ENCODE measurements at regions not wholly inside any gene's neighbourhood (a gene's known extent, or its start where the extent isn't known, plus 50 kb on each side); places are given as distances from the start of the nearest gene placed in this dataset.

DNA sequence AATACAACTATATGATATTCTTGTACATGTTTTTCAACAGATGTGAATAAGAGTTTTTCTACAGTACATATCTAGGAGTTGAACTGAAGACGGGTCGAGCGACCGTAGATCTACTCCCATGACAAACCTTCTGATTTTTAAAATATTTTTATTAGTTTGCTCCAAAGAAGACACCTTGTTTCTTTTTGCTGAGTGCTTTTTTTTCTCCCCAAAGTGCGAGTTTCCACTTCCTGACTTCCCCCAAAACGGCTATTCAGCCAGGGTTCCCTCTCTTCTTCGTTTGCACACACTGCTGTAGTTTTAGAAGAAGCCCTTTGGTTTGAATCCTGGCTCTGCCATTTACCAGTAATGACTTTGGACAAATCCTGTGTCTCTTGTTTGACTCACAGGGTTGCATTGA is 241.7 kb upstream of the MAF start:
- no peak for ATAC-seq
- TF ChIP-seq ZNF8 (CRISPR knock-in tag; IDR thresholded peaks at IDR 0.05) = no peak
- TF ChIP-seq ESRRG (CRISPR knock-in tag; IDR thresholded peaks at IDR 0.05) = no peak
- TF ChIP-seq, protein P1, sequence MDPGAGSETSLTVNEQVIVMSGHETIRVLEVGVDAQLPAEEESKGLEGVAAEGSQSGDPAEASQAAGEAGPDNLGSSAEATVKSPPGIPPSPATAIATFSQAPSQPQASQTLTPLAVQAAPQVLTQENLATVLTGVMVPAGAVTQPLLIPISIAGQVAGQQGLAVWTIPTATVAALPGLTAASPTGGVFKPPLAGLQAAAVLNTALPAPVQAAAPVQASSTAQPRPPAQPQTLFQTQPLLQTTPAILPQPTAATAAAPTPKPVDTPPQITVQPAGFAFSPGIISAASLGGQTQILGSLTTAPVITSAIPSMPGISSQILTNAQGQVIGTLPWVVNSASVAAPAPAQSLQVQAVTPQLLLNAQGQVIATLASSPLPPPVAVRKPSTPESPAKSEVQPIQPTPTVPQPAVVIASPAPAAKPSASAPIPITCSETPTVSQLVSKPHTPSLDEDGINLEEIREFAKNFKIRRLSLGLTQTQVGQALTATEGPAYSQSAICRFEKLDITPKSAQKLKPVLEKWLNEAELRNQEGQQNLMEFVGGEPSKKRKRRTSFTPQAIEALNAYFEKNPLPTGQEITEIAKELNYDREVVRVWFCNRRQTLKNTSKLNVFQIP (CRISPR knock-in tag; IDR thresholded peaks at IDR 0.05; ENCODE audit: borderline replicate concordance, low read depth) = no peak
- TF ChIP-seq, protein P2, sequence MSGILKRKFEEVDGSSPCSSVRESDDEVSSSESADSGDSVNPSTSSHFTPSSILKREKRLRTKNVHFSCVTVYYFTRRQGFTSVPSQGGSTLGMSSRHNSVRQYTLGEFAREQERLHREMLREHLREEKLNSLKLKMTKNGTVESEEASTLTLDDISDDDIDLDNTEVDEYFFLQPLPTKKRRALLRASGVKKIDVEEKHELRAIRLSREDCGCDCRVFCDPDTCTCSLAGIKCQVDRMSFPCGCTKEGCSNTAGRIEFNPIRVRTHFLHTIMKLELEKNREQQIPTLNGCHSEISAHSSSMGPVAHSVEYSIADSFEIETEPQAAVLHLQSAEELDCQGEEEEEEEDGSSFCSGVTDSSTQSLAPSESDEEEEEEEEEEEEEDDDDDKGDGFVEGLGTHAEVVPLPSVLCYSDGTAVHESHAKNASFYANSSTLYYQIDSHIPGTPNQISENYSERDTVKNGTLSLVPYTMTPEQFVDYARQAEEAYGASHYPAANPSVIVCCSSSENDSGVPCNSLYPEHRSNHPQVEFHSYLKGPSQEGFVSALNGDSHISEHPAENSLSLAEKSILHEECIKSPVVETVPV (CRISPR knock-in tag; IDR thresholded peaks at IDR 0.05) = no peak
- TF ChIP-seq, protein P3, sequence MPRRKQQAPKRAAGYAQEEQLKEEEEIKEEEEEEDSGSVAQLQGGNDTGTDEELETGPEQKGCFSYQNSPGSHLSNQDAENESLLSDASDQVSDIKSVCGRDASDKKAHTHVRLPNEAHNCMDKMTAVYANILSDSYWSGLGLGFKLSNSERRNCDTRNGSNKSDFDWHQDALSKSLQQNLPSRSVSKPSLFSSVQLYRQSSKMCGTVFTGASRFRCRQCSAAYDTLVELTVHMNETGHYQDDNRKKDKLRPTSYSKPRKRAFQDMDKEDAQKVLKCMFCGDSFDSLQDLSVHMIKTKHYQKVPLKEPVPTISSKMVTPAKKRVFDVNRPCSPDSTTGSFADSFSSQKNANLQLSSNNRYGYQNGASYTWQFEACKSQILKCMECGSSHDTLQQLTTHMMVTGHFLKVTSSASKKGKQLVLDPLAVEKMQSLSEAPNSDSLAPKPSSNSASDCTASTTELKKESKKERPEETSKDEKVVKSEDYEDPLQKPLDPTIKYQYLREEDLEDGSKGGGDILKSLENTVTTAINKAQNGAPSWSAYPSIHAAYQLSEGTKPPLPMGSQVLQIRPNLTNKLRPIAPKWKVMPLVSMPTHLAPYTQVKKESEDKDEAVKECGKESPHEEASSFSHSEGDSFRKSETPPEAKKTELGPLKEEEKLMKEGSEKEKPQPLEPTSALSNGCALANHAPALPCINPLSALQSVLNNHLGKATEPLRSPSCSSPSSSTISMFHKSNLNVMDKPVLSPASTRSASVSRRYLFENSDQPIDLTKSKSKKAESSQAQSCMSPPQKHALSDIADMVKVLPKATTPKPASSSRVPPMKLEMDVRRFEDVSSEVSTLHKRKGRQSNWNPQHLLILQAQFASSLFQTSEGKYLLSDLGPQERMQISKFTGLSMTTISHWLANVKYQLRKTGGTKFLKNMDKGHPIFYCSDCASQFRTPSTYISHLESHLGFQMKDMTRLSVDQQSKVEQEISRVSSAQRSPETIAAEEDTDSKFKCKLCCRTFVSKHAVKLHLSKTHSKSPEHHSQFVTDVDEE (CRISPR knock-in tag; IDR thresholded peaks at IDR 0.05) = no peak
- TF ChIP-seq CSDC2 (CRISPR knock-in tag; IDR thresholded peaks at IDR 0.05) = no peak
- TF ChIP-seq PPARA (CRISPR knock-in tag; IDR thresholded peaks at IDR 0.05; ENCODE audit: borderline replicate concordance) = no peak
- TF ChIP-seq ZFP30 (CRISPR knock-in tag; IDR thresholded peaks at IDR 0.05) = no peak
- no peak for TF ChIP-seq OSR1 (CRISPR knock-in tag; IDR thresholded peaks at IDR 0.05)
- no peak for TF ChIP-seq ZNF70 (CRISPR knock-in tag; IDR thresholded peaks at IDR 0.05)
- TF ChIP-seq ARNTL (CRISPR knock-in tag; IDR thresholded peaks at IDR 0.05; ENCODE audit: borderline replicate concordance, low read depth) = no peak
- TF ChIP-seq GLIS3 (CRISPR knock-in tag; IDR thresholded peaks at IDR 0.05) = no peak
- no peak for TF ChIP-seq ZC3H10 (CRISPR knock-in tag; IDR thresholded peaks at IDR 0.05)
- no peak for TF ChIP-seq RARB (CRISPR knock-in tag; IDR thresholded peaks at IDR 0.05)

DNA sequence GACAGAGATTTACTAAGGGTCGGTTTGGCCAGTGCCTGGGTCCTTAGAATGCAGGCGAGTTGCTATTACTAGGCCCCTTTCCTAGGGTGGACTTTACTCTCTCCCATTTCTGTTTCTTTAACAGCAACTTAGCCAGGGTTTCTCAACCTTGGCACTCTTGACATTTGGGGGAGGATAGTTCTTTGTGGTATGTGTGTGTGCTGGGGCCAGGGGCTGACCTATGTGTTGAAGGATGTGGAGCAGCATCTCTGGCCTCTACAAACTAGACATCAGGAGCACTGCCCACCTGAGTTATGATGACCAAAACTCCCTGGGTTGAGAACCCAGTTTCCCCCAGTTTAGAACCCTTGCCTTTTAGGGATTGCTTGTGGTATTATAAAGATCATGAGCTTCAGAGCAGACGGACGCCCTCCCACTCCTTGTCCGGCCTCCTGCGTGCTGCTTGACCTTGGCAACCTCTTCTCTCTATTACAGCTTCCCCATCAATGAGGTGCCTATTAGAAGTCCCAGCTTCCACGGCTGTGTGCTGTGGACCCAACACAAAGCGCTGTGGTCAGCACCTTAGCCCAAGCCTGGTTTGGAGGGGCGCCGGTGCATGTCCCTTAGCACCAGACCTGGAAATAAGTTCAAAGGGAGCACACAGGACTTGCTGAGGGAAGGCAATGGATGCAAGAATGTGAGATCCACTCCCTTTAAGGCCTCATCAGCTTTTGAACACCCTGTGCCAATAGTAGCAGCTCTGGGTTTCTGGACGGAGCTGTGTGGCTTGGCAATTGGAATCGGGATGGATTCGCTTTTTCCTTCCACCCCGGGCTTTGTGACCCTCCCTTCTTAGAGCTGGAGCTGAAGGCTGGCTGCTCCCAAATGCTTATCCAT is 239.2 kb upstream of the MAF start:
- no peak for TF ChIP-seq SNAI2 (CRISPR knock-in tag; IDR thresholded peaks at IDR 0.05)
- TF ChIP-seq, protein P1 (CRISPR knock-in tag; IDR thresholded peaks at IDR 0.05; ENCODE audit: borderline replicate concordance, low read depth) = no peak
- no peak for TF ChIP-seq TCF4 (CRISPR knock-in tag; IDR thresholded peaks at IDR 0.05; ENCODE audit: borderline replicate concordance)
- TF ChIP-seq, protein P3 (CRISPR knock-in tag; IDR thresholded peaks at IDR 0.05) = no peak
- TF ChIP-seq PPARA (CRISPR knock-in tag; IDR thresholded peaks at IDR 0.05; ENCODE audit: borderline replicate concordance) = no peak
- no peak for TF ChIP-seq CSDC2 (CRISPR knock-in tag; IDR thresholded peaks at IDR 0.05)
- no peak for TF ChIP-seq GLIS3 (CRISPR knock-in tag; IDR thresholded peaks at IDR 0.05)
- TF ChIP-seq, protein P4, sequence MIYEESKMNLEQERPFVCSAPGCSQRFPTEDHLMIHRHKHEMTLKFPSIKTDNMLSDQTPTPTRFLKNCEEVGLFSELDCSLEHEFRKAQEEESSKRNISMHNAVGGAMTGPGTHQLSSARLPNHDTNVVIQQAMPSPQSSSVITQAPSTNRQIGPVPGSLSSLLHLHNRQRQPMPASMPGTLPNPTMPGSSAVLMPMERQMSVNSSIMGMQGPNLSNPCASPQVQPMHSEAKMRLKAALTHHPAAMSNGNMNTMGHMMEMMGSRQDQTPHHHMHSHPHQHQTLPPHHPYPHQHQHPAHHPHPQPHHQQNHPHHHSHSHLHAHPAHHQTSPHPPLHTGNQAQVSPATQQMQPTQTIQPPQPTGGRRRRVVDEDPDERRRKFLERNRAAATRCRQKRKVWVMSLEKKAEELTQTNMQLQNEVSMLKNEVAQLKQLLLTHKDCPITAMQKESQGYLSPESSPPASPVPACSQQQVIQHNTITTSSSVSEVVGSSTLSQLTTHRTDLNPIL (CRISPR knock-in tag; IDR thresholded peaks at IDR 0.05; ENCODE audit: low read depth) = no peak
- TF ChIP-seq ZC3H10 (CRISPR knock-in tag; IDR thresholded peaks at IDR 0.05) = no peak
- no peak for ATAC-seq
